Upper lobe of right lung (tissue), 1 donor: ENCODE measurements at regions not wholly inside any gene's neighbourhood (a gene's known extent, or its start where the extent isn't known, plus 50 kb on each side); places are given as distances from the start of the nearest gene placed in this dataset.

Source experiments
- ATAC-seq: fragments of 200-7000 bp; cut with Tn5 transposase; one replicate; pipeline ENCODE4 v1.9.1; 2020; ENCODE audit warnings: mild to moderate bottlenecking, moderate library complexity
- DNase-seq: peaks from one replicate; pipeline ENCODE4 v3.0.0-alpha.2; 2020
- H3K27ac ChIP-seq: fragments of 200-600 bp; one replicate; pipeline ENCODE4 v1.8.0; 2022
- H3K27me3 ChIP-seq: fragments of 200-600 bp; one replicate; pipeline ENCODE4 v1.8.0; 2022; ENCODE audit warnings: mild to moderate bottlenecking
- H3K36me3 ChIP-seq: fragments of 200-600 bp; one replicate; pipeline ENCODE4 v1.8.0; 2022
- H3K4me1 ChIP-seq: fragments of 200-600 bp; one replicate; pipeline ENCODE4 v1.8.0; 2022
- H3K4me3 ChIP-seq: fragments of 200-600 bp; one replicate; pipeline ENCODE4 v1.8.0; 2022; ENCODE audit warnings: mild to moderate bottlenecking
- H3K9me3 ChIP-seq: fragments of 200-600 bp; one replicate; pipeline ENCODE4 v1.8.0; 2022
- CTCF ChIP-seq: fragments of 200-600 bp; IDR thresholded peaks from one replicate; pipeline ENCODE4 v1.8.0; 2022; ENCODE audit warnings: antibody characterized with exemption
- intact Hi-C: fragments of 100-400 bp; cut with DNase I; formaldehyde crosslinking; loops from one replicate; pipeline ENCODE4 v1.11.0; 2022
- donor health status: DM: no; HTN: yes; CAD: no; lungs with severe emphysema.

GRCh38 chr12:19988001-19988400 is 380.3 kb upstream of the PDE3A start:
- Histone ChIP-seq H3K4me1 (no peaks in the 10 kb centered on the region), H3K36me3 (no peaks in the 10 kb centered on the region), H3K9me3 (no peaks in the 10 kb centered on the region), H3K4me3 (no peak overlapping the region), H3K27me3 (no peaks in the 10 kb centered on the region), H3K27ac (no peak overlapping the region)
- no peak for TF ChIP-seq CTCF
- DNase-seq (no peak), ATAC-seq (no peak)
- intact Hi-C loops = no loop called here

DNA sequence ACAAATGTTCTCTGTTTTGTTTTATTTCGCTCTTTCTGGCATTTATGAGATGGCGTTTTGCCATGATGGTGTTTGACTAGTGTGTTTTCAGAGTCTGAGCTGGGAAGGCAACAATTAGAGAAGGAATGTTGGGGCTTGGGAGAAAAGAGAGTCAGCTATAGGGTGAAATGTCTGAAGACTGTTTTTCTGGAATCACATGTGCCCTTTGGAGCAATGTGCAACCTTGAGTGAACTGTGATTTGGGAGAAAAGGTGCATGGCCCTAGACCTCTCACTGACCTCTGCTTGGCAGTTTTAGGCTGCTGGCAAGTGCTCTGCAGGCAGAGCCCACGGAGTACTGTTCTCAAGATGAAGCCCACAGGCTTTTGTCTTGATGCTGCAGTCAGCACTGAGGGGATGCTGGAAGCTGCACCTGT is 379.9 kb upstream of the PDE3A start:
- intact Hi-C loops = no loop called here
- no peak for ATAC-seq
- no peak overlapping the region for H3K27ac ChIP-seq
- H3K27me3 ChIP-seq = no peaks in the 10 kb centered on the region
- TF ChIP-seq CTCF = no peak
- no peak overlapping the region for H3K4me3 ChIP-seq
- no peaks in the 10 kb centered on the region for H3K4me1 ChIP-seq
- H3K9me3 ChIP-seq = no peaks in the 10 kb centered on the region
- DNase-seq = no peak
- no peaks in the 10 kb centered on the region for H3K36me3 ChIP-seq

GRCh38 chr12:19988948-19989347 is 379.4 kb upstream of the PDE3A start:
- H3K4me1 ChIP-seq = no peaks in the 10 kb centered on the region
- ATAC-seq (no peak), DNase-seq (no peak)
- H3K9me3 ChIP-seq = no peaks in the 10 kb centered on the region
- TF ChIP-seq CTCF = no peak
- no peaks in the 10 kb centered on the region for H3K27me3 ChIP-seq
- intact Hi-C loops = no loop called here
- no peaks in the 10 kb centered on the region for H3K36me3 ChIP-seq
- no peak overlapping the region for H3K27ac ChIP-seq
- H3K4me3 ChIP-seq = no peak overlapping the region

DNA sequence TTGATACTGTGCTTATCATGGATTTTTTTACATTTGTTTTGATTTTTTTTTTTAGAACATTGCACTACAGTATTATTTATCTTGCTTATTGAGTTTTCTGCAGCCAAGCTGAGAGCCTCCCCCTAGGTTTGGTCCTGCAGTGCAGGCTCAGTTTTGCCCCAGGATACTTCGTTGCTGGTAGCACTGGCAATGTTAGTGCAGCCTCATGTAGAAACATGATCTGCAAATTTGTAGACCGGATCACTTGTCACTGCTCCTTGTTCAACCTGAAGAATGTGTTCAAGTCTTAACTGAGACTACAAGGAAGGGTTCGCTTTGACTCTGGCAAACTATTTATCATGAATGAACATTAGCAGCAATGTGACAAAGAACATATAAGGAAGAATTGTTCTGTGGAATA is 377.2 kb upstream of the PDE3A start:
- Histone ChIP-seq H3K36me3 (no peaks in the 10 kb centered on the region), H3K9me3 (no peaks in the 10 kb centered on the region), H3K27me3 (no peaks in the 10 kb centered on the region), H3K4me3 (no peak overlapping the region), H3K4me1 (no peaks in the 10 kb centered on the region), H3K27ac (no peak overlapping the region)
- no peak for TF ChIP-seq CTCF
- no peak for ATAC-seq
- DNase-seq = no peak
- intact Hi-C loops = no loop called here

GRCh38 chr12:19992311-19992710 is 376.0 kb upstream of the PDE3A start:
- no peaks in the 10 kb centered on the region for H3K36me3 ChIP-seq
- TF ChIP-seq CTCF = no peak
- H3K27ac ChIP-seq = no peak overlapping the region
- DNase-seq = no peak
- no peak overlapping the region for H3K4me3 ChIP-seq
- no peaks in the 10 kb centered on the region for H3K9me3 ChIP-seq
- H3K27me3 ChIP-seq = no peaks in the 10 kb centered on the region
- intact Hi-C loops = no loop called here
- ATAC-seq = no peak
- H3K4me1 ChIP-seq = no peaks in the 10 kb centered on the region

DNA sequence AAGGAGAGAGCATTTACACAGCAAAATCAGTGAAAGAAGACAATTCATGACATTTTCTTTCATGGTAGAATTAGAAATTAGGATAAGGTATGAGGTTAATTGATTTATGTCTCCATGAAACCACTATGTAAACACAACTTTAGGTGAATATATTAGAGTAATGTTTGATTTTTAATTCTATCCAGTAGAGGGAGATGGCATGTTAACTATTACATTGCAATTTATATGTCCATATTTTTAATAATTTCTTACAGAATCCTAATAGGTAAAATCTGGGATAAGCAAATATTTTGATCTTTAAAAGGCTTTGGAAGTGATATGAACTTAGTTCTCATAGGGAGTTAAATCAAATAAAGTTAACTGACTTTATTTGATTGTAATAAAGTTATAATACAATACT is 373.4 kb upstream of the PDE3A start:
- no peak for DNase-seq
- no peaks in the 10 kb centered on the region for H3K9me3 ChIP-seq
- H3K4me1 ChIP-seq = no peaks in the 10 kb centered on the region
- H3K36me3 ChIP-seq = no peaks in the 10 kb centered on the region
- intact Hi-C loops = no loop called here
- H3K4me3 ChIP-seq = no peak overlapping the region
- H3K27ac ChIP-seq = no peak overlapping the region
- no peaks in the 10 kb centered on the region for H3K27me3 ChIP-seq
- no peak for ATAC-seq
- TF ChIP-seq CTCF = peak; percentile 15
